CD8-positive, alpha-beta memory T cell (primary cell): ENCODE measurements at regions not wholly inside any gene's neighbourhood (a gene's known extent, or its start where the extent isn't known, plus 50 kb on each side); places are given as distances from the start of the nearest gene placed in this dataset.

Experiments
- CTCF ChIA-PET: fragments of 350-600 bp; sonication (Branson Sonifier 250); formaldehyde crosslinking; loops from one replicate; lab custom pipeline; 2021; ENCODE audit warnings: antibody characterized with exemption; lab: Charles Lee
- POLR2A ChIA-PET: fragments of 350-600 bp; sonication (Branson Sonifier 250); formaldehyde crosslinking; loops from one replicate; lab custom pipeline; 2021; ENCODE audit warnings: antibody characterized with exemption; lab: Charles Lee
- DNase-seq, 5 donors: peaks; one replicate each; pipeline versions ENCODE4 v3.0.0 to v3.0.0-alpha.2; 2020 to 2022; ENCODE audit warnings: mixed read lengths in 1 of 5
- H3K27ac ChIP-seq: one replicate; pipeline ENCODE4 v1.7.0; 2013; ENCODE audit warnings: low read depth, mild to moderate bottlenecking, low read length, moderate library complexity
- H3K27me3 ChIP-seq: 2 replicates; pipeline ENCODE4 v1.7.0; 2013; ENCODE audit warnings: low read length, mild to moderate bottlenecking; ENCODE audit not compliant: insufficient read depth, poor library complexity, severe bottlenecking
- H3K36me3 ChIP-seq: 2 replicates; pipeline ENCODE4 v1.7.0; 2013; ENCODE audit warnings: mild to moderate bottlenecking, low read length, moderate library complexity; ENCODE audit not compliant: insufficient read depth
- H3K4me1 ChIP-seq: 2 replicates; pipeline ENCODE4 v1.7.0; 2013; ENCODE audit warnings: mild to moderate bottlenecking, low read length, moderate library complexity; ENCODE audit not compliant: insufficient read depth
- H3K4me3 ChIP-seq: 2 replicates; pipeline ENCODE4 v1.7.0; 2013; ENCODE audit warnings: mild to moderate bottlenecking, low read length
- H3K9me3 ChIP-seq: 2 replicates; pipeline ENCODE4 v1.7.0; 2013; ENCODE audit warnings: mild to moderate bottlenecking, low read length
- H3K27ac Mint-ChIP-seq, 8 donors: one replicate each; pipeline ENCODE4 v1.8.0; 2020 to 2021; ENCODE audit warnings: mixed read lengths in 8 of 8, mild to moderate bottlenecking in 6 of 8, inconsistent platforms in 3 of 8, moderate library complexity in 3 of 8
- H3K27me3 Mint-ChIP-seq, 2 donors: one replicate each; pipeline ENCODE4 v1.8.0; 2020 to 2021; ENCODE audit warnings: mixed read lengths in 2 of 2, mild to moderate bottlenecking in 1 of 2, moderate library complexity in 1 of 2
- H3K36me3 Mint-ChIP-seq, 3 donors: one replicate each; pipeline ENCODE4 v1.8.0; 2020 to 2021; ENCODE audit warnings: mixed read lengths in 3 of 3, inconsistent platforms in 1 of 3, mild to moderate bottlenecking in 1 of 3
- H3K4me1 Mint-ChIP-seq, 3 donors: one replicate each; pipeline ENCODE4 v1.8.0; 2020 to 2021; ENCODE audit warnings: mixed read lengths in 3 of 3, inconsistent platforms in 1 of 3, mild to moderate bottlenecking in 1 of 3
- H3K4me3 Mint-ChIP-seq, 7 donors: one replicate each; pipeline ENCODE4 v1.8.0; 2020 to 2021; ENCODE audit warnings: mixed read lengths in 7 of 7, mild to moderate bottlenecking in 6 of 7, moderate library complexity in 4 of 7, inconsistent platforms in 2 of 7
- H3K9me3 Mint-ChIP-seq, 5 donors: one replicate each; pipeline ENCODE4 v1.8.0; 2020 to 2022; ENCODE audit warnings: mixed read lengths in 5 of 5, mild to moderate bottlenecking in 3 of 5, moderate library complexity in 2 of 5, inconsistent platforms in 1 of 5

DNA sequence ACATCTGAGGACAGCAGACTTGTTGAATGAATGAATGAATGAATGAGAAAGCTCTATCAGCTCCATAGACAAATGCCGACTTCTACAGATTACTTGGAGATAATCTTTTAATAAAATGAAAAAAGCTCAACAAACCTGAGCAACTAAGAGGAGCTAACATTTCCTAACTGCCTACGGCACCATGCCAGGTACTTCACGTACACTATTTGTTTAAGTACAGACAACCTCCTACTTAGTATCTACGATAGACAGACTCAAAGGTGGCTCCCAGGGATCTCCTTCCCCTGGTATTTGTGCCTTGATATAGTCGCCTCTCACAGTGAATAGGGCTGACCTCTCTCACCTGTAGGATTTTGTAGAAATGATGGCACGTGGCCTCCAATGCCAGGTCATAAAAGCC lies 412.2 kb upstream of the FAT1 start:
- DNase-seq, result no peak
- no peaks in the 10 kb centered on the region for H3K4me1 ChIP-seq
- Mint-ChIP-seq H3K36me3 (no peaks in the 10 kb centered on the region), H3K27ac (no peak overlapping the region), H3K4me3 (no peak overlapping the region), H3K9me3 (peaks cover 5 to 16% (median 7%) of the 10 kb centered on the region in 5 donors), H3K27me3 (no peaks in the 10 kb centered on the region), H3K4me1 (no peaks in the 10 kb centered on the region)
- no peak overlapping the region for H3K27ac ChIP-seq
- ChIA-PET POLR2A (no interaction called here), CTCF (no interaction called here)
- H3K4me3 ChIP-seq, result no peak overlapping the region
- H3K27me3 ChIP-seq, result no peaks in the 10 kb centered on the region
- H3K9me3 ChIP-seq, result no peaks in the 10 kb centered on the region
- H3K36me3 ChIP-seq, result no peaks in the 10 kb centered on the region

DNA sequence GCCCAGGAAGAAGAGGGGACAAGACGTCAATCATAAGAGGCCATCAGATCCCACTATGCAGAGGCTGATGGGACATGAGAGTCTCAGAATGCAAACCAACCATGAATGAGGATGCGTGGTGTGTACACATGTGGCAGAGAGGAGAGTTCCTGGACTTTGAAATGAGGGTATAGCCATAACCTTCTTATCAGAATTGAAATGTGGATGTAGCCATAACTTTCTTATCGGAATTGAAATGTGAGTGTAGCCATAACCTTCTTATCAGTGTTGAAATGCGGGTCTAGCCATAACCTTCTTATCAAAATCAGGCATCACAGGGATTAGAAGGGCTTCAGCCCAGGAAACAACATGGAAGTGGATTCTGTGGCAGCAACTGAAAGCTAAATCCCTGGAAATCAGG lies 415.5 kb upstream of the FAT1 start:
- Mint-ChIP-seq H3K27me3 (no peaks in the 10 kb centered on the region), H3K27ac (no peak overlapping the region), H3K9me3 (peaks cover 4 to 22% (median 10%) of the 10 kb centered on the region in 5 donors), H3K4me3 (no peak overlapping the region), H3K36me3 (no peaks in the 10 kb centered on the region), H3K4me1 (no peaks in the 10 kb centered on the region)
- Histone ChIP-seq H3K4me3 (no peak overlapping the region), H3K27ac (no peak overlapping the region), H3K4me1 (no peaks in the 10 kb centered on the region), H3K9me3 (no peaks in the 10 kb centered on the region), H3K27me3 (no peaks in the 10 kb centered on the region), H3K36me3 (no peaks in the 10 kb centered on the region)
- DNase-seq, result no peak
- ChIA-PET POLR2A (no interaction called here), CTCF (no interaction called here)

DNA sequence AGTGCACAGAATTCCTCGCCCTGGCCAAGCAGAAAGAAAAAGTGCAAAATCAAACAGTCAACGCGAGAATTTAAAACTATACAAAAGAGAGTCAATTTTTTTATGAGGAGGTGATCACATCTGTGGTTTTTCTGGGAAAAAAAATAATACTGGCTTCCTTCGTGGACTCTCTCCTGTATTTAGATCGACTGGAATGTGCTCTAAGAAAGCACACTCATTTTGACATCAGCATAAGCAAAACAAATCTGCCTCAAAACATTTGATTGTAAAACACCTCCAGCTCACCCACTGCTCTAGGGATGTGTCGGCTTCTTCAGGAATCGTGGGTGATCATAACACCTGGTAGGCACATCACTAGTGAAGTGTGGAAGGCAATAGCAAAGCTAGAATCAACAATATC lies 417.4 kb upstream of the FAT1 start:
- no peak overlapping the region for H3K27ac ChIP-seq
- Mint-ChIP-seq H3K36me3 (no peaks in the 10 kb centered on the region), H3K27me3 (no peaks in the 10 kb centered on the region), H3K4me1 (no peaks in the 10 kb centered on the region), H3K27ac (no peak overlapping the region), H3K9me3 (peaks cover 4 to 26% (median 9%) of the 10 kb centered on the region in 5 donors), H3K4me3 (no peak overlapping the region)
- H3K27me3 ChIP-seq, result no peaks in the 10 kb centered on the region
- no peak for DNase-seq
- H3K4me1 ChIP-seq, result no peaks in the 10 kb centered on the region
- no peaks in the 10 kb centered on the region for H3K36me3 ChIP-seq
- CTCF ChIA-PET, result no interaction called here
- POLR2A ChIA-PET, result no interaction called here
- no peaks in the 10 kb centered on the region for H3K9me3 ChIP-seq
- H3K4me3 ChIP-seq, result no peak overlapping the region

DNA sequence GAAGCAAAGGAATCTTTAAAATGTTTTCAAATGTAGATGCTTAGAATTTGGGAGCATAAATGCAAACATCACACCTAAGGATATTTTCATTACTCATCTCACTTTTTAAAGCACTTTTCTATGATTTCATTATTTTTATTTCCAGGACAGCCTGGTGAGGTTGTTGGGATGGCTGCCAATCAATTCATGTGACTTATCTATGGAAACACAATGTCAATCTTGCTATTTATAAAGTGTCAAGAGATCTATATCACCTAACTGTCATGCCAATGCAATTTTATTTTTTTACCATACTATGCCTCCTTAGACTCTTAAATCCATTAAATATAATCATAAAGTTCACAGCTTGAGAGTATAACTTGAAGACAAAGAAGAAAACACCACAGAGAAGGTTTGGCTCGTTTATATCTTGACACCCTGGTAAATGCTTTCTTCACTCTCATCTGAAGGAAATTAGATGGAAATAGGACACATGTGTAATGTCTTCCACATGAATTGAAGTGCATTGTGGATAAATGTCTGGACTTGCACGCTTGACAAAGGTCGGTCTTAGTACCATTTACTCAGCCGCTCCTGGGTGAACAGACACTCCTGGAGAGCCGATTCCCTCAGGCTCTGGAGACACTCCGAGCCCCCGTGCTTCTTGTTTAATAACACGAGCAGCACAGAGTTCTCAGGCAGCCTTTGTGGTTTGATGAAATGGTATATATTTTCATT lies 425.7 kb upstream of the FAT1 start:
- CTCF ChIA-PET, result interaction anchor here (1.0 kb wide), 1 partner anchor 11 kb away, joined by 3 read pairs; no protein-coding TSS in a partner anchor
- Histone ChIP-seq H3K9me3 (no peaks in the 10 kb centered on the region), H3K27me3 (no peaks in the 10 kb centered on the region), H3K36me3 (no peaks in the 10 kb centered on the region), H3K4me1 (no peaks in the 10 kb centered on the region), H3K27ac (no peak overlapping the region), H3K4me3 (no peak overlapping the region)
- Mint-ChIP-seq H3K4me3 (no peak overlapping the region), H3K36me3 (no peaks in the 10 kb centered on the region), H3K9me3 (peaks cover 2 to 14% (median 12%) of the 10 kb centered on the region in 5 donors), H3K27me3 (no peaks in the 10 kb centered on the region), H3K4me1 (no peaks in the 10 kb centered on the region), H3K27ac (no peak overlapping the region)
- POLR2A ChIA-PET, result no interaction called here
- DNase-seq, result no peak

DNA sequence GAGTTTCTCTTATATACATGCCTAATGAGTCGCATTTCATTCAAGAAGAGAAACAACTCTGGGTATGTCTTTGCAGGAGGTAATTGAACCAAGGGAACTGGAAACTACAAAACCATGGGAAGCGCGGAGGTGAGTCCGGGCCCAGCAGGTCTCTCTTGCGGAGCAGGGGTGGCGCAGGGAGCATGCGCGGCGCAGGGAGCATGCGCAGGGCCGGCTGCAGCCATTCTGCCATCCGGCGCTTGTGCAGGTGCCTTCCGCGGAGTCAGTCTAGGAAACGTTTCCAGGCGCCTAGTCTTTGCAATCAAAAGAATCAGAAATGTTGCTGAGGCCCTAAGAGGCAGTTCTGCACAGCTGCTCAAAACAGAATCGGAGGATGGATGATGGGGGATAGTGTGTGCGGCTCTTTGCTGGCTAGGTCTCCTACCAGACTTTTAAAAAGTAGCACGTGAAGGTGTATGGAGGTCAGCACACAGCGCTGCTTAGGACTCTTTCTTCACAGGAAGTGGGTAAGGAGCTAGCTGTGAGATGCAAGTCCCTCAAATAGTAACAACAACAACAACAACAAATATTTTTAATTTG lies 433.8 kb upstream of the FAT1 start:
- peaks cover 2 to 19% (median 9%) of the 10 kb centered on the region in 5 donors for H3K9me3 Mint-ChIP-seq
- H3K4me3 Mint-ChIP-seq, result no peak overlapping the region
- no peaks in the 10 kb centered on the region for H3K4me1 ChIP-seq
- no peak overlapping the region for H3K27ac ChIP-seq
- DNase-seq, result no peak
- ChIA-PET CTCF (no interaction called here), POLR2A (no interaction called here)
- H3K27me3 Mint-ChIP-seq, result no peaks in the 10 kb centered on the region
- H3K4me3 ChIP-seq, result no peak overlapping the region
- H3K4me1 Mint-ChIP-seq, result no peaks in the 10 kb centered on the region
- H3K36me3 ChIP-seq, result no peaks in the 10 kb centered on the region
- peak overlapping the region in 1 of 8 donors; percentile 28 for H3K27ac Mint-ChIP-seq
- no peaks in the 10 kb centered on the region for H3K27me3 ChIP-seq
- no peaks in the 10 kb centered on the region for H3K9me3 ChIP-seq
- no peaks in the 10 kb centered on the region for H3K36me3 Mint-ChIP-seq

DNA sequence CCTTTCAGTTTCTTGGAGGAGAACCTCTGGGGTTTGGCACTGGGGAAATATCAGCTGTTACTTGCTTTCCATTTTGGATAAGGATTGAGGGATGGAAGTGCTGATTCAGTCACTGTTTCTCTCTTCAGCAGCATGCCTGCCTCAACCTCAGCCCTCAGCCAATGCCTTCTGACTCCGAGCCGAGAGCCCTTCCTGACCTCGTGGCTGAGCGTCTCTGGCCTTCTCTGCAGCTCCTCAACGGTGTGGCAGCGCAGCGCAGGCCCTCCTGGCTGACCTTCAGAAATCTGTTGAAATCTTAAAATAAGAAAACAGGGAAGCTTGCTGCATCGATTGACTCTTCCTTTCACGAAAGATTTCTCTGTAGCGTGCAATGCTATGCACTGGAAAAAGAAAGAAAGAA lies 434.3 kb upstream of the FAT1 start:
- Histone ChIP-seq H3K27me3 (no peaks in the 10 kb centered on the region), H3K27ac (no peak overlapping the region), H3K9me3 (no peaks in the 10 kb centered on the region), H3K36me3 (no peaks in the 10 kb centered on the region), H3K4me1 (no peaks in the 10 kb centered on the region), H3K4me3 (no peak overlapping the region)
- DNase-seq, result no peak
- peaks cover 2 to 19% (median 9%) of the 10 kb centered on the region in 5 donors for H3K9me3 Mint-ChIP-seq
- no peaks in the 10 kb centered on the region for H3K27me3 Mint-ChIP-seq
- H3K4me3 Mint-ChIP-seq, result no peak overlapping the region
- ChIA-PET POLR2A (no interaction called here), CTCF (no interaction called here)
- no peak overlapping the region for H3K27ac Mint-ChIP-seq
- H3K36me3 Mint-ChIP-seq, result no peaks in the 10 kb centered on the region
- no peaks in the 10 kb centered on the region for H3K4me1 Mint-ChIP-seq

DNA sequence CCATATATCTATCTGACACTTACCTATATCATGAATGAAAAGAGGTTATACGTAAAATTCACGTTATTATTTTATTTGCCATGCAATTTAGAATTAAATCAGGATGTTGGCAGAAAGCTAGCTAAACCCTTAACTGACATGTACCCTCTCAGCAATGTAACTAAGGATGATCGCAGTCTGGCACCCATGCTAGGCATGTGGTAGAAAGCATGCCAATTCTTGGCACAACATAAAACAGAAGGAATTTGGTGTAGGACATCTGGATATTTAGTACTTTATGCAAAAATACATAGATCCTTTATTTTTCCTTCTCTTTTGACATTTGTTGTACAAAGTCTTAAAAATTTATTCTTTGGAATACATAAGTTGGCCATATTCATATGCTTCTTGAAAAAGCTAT lies 436.8 kb upstream of the FAT1 start:
- Histone ChIP-seq H3K27ac (no peak overlapping the region), H3K4me3 (no peak overlapping the region), H3K27me3 (no peaks in the 10 kb centered on the region), H3K4me1 (no peaks in the 10 kb centered on the region), H3K9me3 (no peaks in the 10 kb centered on the region), H3K36me3 (no peaks in the 10 kb centered on the region)
- POLR2A ChIA-PET, result no interaction called here
- Mint-ChIP-seq H3K36me3 (no peaks in the 10 kb centered on the region), H3K27ac (no peak overlapping the region), H3K27me3 (no peaks in the 10 kb centered on the region), H3K4me3 (no peak overlapping the region), H3K9me3 (peaks cover 0 to 17% (median 6%) of the 10 kb centered on the region in 5 donors), H3K4me1 (no peaks in the 10 kb centered on the region)
- DNase-seq, result no peak
- CTCF ChIA-PET, result interaction anchor here (0.7 kb wide), 1 partner anchor 10 kb away, joined by 3 read pairs; no protein-coding TSS in a partner anchor

DNA sequence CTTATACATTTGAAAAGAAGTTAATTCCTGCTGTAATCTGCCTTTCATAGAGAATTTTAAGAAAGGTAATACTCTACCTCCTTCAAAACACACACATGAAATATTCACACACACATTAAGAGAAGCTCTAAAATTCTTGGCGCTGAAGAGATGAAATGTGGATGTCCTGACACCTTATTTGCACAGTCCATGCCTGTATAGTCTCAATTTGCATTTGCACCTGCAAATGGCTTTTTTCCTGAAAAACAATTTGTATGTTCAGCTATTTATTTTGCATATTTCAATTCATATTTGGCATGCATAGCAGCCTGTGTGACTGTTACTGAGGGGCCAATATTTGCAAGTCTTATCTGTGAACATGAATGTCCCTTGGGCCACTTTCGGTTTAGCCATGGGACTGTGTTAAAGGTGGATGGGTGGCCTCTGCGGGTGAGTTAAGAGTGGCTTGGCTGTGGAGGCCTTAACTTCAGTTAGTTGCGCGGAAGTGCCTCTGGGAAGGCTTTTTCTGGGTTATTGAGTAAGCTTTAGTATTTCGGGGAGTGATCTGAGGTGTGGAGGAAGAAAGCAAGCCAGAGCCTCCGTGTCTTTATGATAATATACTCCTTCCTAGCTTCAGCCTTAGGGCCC lies 443.3 kb upstream of the FAT1 start:
- Histone ChIP-seq H3K27me3 (no peaks in the 10 kb centered on the region), H3K9me3 (no peaks in the 10 kb centered on the region), H3K27ac (no peak overlapping the region), H3K36me3 (no peaks in the 10 kb centered on the region), H3K4me1 (no peaks in the 10 kb centered on the region), H3K4me3 (no peak overlapping the region)
- H3K9me3 Mint-ChIP-seq, result peaks cover 0 to 11% (median 6%) of the 10 kb centered on the region in 5 donors
- H3K4me3 Mint-ChIP-seq, result no peak overlapping the region
- no peaks in the 10 kb centered on the region for H3K4me1 Mint-ChIP-seq
- H3K27me3 Mint-ChIP-seq, result no peaks in the 10 kb centered on the region
- ChIA-PET POLR2A (no interaction called here), CTCF (interaction anchor here (1.4 kb wide), 1 partner anchor 17 kb away, joined by 3 read pairs; no protein-coding TSS in a partner anchor)
- no peak for DNase-seq
- no peaks in the 10 kb centered on the region for H3K36me3 Mint-ChIP-seq
- peak overlapping the region in 1 of 8 donors; percentile 11 for H3K27ac Mint-ChIP-seq
